CD4-positive, alpha-beta T cell treated with Interleukin-17A for 1 hour (primary cell): ENCODE measurements at regions not wholly inside any gene's neighbourhood (a gene's known extent, or its start where the extent isn't known, plus 50 kb on each side); places are given as distances from the start of the nearest gene placed in this dataset.
"Not testable (repeated sequence)": the region's sequence is repeated elsewhere in the genome, so short reads cannot be mapped to it uniquely, and the experiment has no call there.

Experiments used
- DNase-seq: peaks from one replicate; pipeline ENCODE4 v3.0.0-alpha.2; 2020

GRCh38 chr2:44087036-44087713, 81.5 kb upstream of the PPM1B start:
- peak; percentile 87 for DNase-seq

- DNase-seq = no peak
Measured at GRCh38 chr2:44087714-44088092, 81.0 kb upstream of the PPM1B start.

- not testable (repeated sequence) for DNase-seq
Measured at GRCh38 chr2:44092519-44092918, 76.2 kb upstream of the PPM1B start.

- no peak for DNase-seq
Measured at GRCh38 chr2:44093970-44094369, 74.7 kb upstream of the PPM1B start.

- no peak for DNase-seq
Measured at GRCh38 chr2:44097322-44097907, 71.3 kb upstream of the PPM1B start.

GRCh38 chr2:44098050-44098449, 70.6 kb upstream of the PPM1B start:
- DNase-seq = no peak

GRCh38 chr2:44098891-44099290, 69.8 kb upstream of the PPM1B start:
- no peak for DNase-seq

GRCh38 chr2:44100351-44100750, 68.3 kb upstream of the PPM1B start:
- no peak for DNase-seq

- no peak for DNase-seq
Measured at GRCh38 chr2:44101246-44101645, 67.4 kb upstream of the PPM1B start.

GRCh38 chr2:44102790-44103562, 65.7 kb upstream of the PPM1B start:
- DNase-seq = no peak

- no peak for DNase-seq
Measured at GRCh38 chr2:44103639-44104038, 65.0 kb upstream of the PPM1B start.

GRCh38 chr2:44104855-44105271, 63.8 kb upstream of the PPM1B start:
- DNase-seq = no peak

- DNase-seq = not testable (repeated sequence)
Measured at GRCh38 chr2:44106509-44106908, 62.2 kb upstream of the PPM1B start.

- DNase-seq = no peak
Measured at GRCh38 chr2:44107086-44107740, 61.5 kb upstream of the PPM1B start.

GRCh38 chr2:44107974-44108373, 60.7 kb upstream of the PPM1B start:
- DNase-seq = no peak

- DNase-seq = no peak
Measured at GRCh38 chr2:44109166-44109565, 59.5 kb upstream of the PPM1B start.

GRCh38 chr2:44110444-44110843, 58.2 kb upstream of the PPM1B start:
- no peak for DNase-seq

GRCh38 chr2:44112096-44112495, 56.6 kb upstream of the PPM1B start:
- no peak for DNase-seq

- no peak for DNase-seq
Measured at GRCh38 chr2:44116319-44116718, 52.4 kb upstream of the PPM1B start.

GRCh38 chr2:44118257-44118656, 50.4 kb upstream of the PPM1B start:
- no peak for DNase-seq
